ENCODE measurements at regions not wholly inside any gene's neighbourhood (a gene's known extent, or its start where the extent isn't known, plus 50 kb on each side); places are given as distances from the start of the nearest gene placed in this dataset.

- TF ChIP-seq EZH2 (IDR thresholded peaks at IDR 0.05; ENCODE audit: borderline replicate concordance, insufficient read depth, low read depth, low read length, poor library complexity, severe bottlenecking), result no peak
- TF ChIP-seq, protein P1, sequence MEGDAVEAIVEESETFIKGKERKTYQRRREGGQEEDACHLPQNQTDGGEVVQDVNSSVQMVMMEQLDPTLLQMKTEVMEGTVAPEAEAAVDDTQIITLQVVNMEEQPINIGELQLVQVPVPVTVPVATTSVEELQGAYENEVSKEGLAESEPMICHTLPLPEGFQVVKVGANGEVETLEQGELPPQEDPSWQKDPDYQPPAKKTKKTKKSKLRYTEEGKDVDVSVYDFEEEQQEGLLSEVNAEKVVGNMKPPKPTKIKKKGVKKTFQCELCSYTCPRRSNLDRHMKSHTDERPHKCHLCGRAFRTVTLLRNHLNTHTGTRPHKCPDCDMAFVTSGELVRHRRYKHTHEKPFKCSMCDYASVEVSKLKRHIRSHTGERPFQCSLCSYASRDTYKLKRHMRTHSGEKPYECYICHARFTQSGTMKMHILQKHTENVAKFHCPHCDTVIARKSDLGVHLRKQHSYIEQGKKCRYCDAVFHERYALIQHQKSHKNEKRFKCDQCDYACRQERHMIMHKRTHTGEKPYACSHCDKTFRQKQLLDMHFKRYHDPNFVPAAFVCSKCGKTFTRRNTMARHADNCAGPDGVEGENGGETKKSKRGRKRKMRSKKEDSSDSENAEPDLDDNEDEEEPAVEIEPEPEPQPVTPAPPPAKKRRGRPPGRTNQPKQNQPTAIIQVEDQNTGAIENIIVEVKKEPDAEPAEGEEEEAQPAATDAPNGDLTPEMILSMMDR (IDR thresholded peaks at IDR 0.05), result no peak
- ATAC-seq (ENCODE audit: low read depth) (no peak), DNase-seq (no peak)
- Histone ChIP-seq H3K4me3 (ENCODE audit: control extremely low read depth in 1 of 5, extremely low read depth in 1 of 5, insufficient read depth in 1 of 5, low read depth in 2 of 5, low read length in 4 of 5) (no peak overlapping the region), H3K79me2 (ENCODE audit: control insufficient read depth, insufficient read depth, low read length) (no peaks in the 10 kb centered on the region), H2AFZ (ENCODE audit: insufficient read depth, low read depth, low read length, poor library complexity, severe bottlenecking) (no peak overlapping the region), H3K4me1 (ENCODE audit: control insufficient read depth in 2 of 2, insufficient read depth in 2 of 2, low read length in 2 of 2) (no peaks in the 10 kb centered on the region), H3K9me3 (ENCODE audit: control extremely low read depth in 1 of 3, control insufficient read depth in 2 of 3, insufficient read depth in 1 of 3, low read length in 2 of 3) (no peaks in the 10 kb centered on the region), H3K36me3 (replicated peaks in 1 of 2; ENCODE audit: control extremely low read depth in 1 of 2, control insufficient read depth in 1 of 2, extremely low read depth in 1 of 2, insufficient read depth in 2 of 2, low read length in 1 of 2) (no peaks in the 10 kb centered on the region), H3K27me3 (replicated peaks in 1 of 4; ENCODE audit: control extremely low read depth in 1 of 4, control insufficient read depth in 3 of 4, insufficient read depth in 4 of 4, low read length in 3 of 4) (peaks cover 0 to 11% (median 5%) of the 10 kb centered on the region in 4 experiments), H3K4me2 (replicated peaks; ENCODE audit: low read depth, low read length, poor library complexity, severe bottlenecking) (no peak overlapping the region), H4K20me1 (ENCODE audit: control insufficient read depth, insufficient read depth, low read length, poor library complexity, severe bottlenecking) (no peaks in the 10 kb centered on the region), H3K27ac (ENCODE audit: low read length in 2 of 2) (no peak overlapping the region), H3K9ac (ENCODE audit: low read length) (no peak overlapping the region)
- ChIA-PET CTCF (no interaction called here), POLR2A (no interaction called here)
- intact Hi-C loops (cut with micrococcal nuclease), result no loop called here
- Mint-ChIP-seq H3K27me3 (peaks cover 28% of the 10 kb centered on the region), H3K4me3 (no peak overlapping the region), H3K27ac (no peak overlapping the region), H3K9me3 (ENCODE audit: insufficient read depth) (no peaks in the 10 kb centered on the region), H3K4me1 (no peaks in the 10 kb centered on the region)
- 80% methylated on average over 1 of the region's 3 CpGs for WGBS (ENCODE audit: insufficient coverage)
Observed at GRCh38 chr7:25420771-25421170, 192.5 kb upstream of the NPVF start.

GRCh38 chr7:25424113-25424512, 195.8 kb upstream of the NPVF start:
- Histone ChIP-seq H3K9ac (ENCODE audit: low read length) (no peak overlapping the region), H4K20me1 (ENCODE audit: control insufficient read depth, insufficient read depth, low read length, poor library complexity, severe bottlenecking) (no peaks in the 10 kb centered on the region), H3K4me2 (replicated peaks; ENCODE audit: low read depth, low read length, poor library complexity, severe bottlenecking) (no peak overlapping the region), H2AFZ (ENCODE audit: insufficient read depth, low read depth, low read length, poor library complexity, severe bottlenecking) (no peak overlapping the region), H3K27me3 (replicated peaks in 1 of 4; ENCODE audit: control extremely low read depth in 1 of 4, control insufficient read depth in 3 of 4, insufficient read depth in 4 of 4, low read length in 3 of 4) (no peaks in the 10 kb centered on the region), H3K79me2 (ENCODE audit: control insufficient read depth, insufficient read depth, low read length) (no peaks in the 10 kb centered on the region), H3K4me1 (ENCODE audit: control insufficient read depth in 2 of 2, insufficient read depth in 2 of 2, low read length in 2 of 2) (peaks cover 0 to 8% of the 10 kb centered on the region in 2 donors), H3K27ac (ENCODE audit: low read length in 2 of 2) (no peak overlapping the region), H3K36me3 (replicated peaks in 1 of 2; ENCODE audit: control extremely low read depth in 1 of 2, control insufficient read depth in 1 of 2, extremely low read depth in 1 of 2, insufficient read depth in 2 of 2, low read length in 1 of 2) (no peaks in the 10 kb centered on the region), H3K4me3 (ENCODE audit: control extremely low read depth in 1 of 5, extremely low read depth in 1 of 5, insufficient read depth in 1 of 5, low read depth in 2 of 5, low read length in 4 of 5) (no peak overlapping the region), H3K9me3 (ENCODE audit: control extremely low read depth in 1 of 3, control insufficient read depth in 2 of 3, insufficient read depth in 1 of 3, low read length in 2 of 3) (no peaks in the 10 kb centered on the region)
- Mint-ChIP-seq H3K4me3 (no peak overlapping the region), H3K27ac (no peak overlapping the region), H3K4me1 (peaks cover 8% of the 10 kb centered on the region), H3K9me3 (ENCODE audit: insufficient read depth) (no peaks in the 10 kb centered on the region), H3K27me3 (peaks cover 16% of the 10 kb centered on the region)
- ATAC-seq (ENCODE audit: low read depth) (no peak), DNase-seq (no peak)
- TF ChIP-seq, protein P1 (IDR thresholded peaks at IDR 0.05), result no peak
- TF ChIP-seq EZH2 (IDR thresholded peaks at IDR 0.05; ENCODE audit: borderline replicate concordance, insufficient read depth, low read depth, low read length, poor library complexity, severe bottlenecking), result no peak
- CTCF ChIA-PET, result no interaction called here
- intact Hi-C loops (cut with micrococcal nuclease), result no loop called here
- WGBS (ENCODE audit: insufficient coverage), result no CpG with 5 or more reads among the region's 2 CpGs
- POLR2A ChIA-PET, result no interaction called here
